Nephron (organoid): ENCODE measurements at regions not wholly inside any gene's neighbourhood (a gene's known extent, or its start where the extent isn't known, plus 50 kb on each side); places are given as distances from the start of the nearest gene placed in this dataset.

ENCODE experiments used
- H3K27ac Mint-ChIP-seq, 3 experiments: 2 replicates each; pipeline ENCODE4 v1.8.0; 2020; ENCODE audit warnings: mixed read lengths in 3 of 3, mild to moderate bottlenecking in 2 of 3, moderate library complexity in 1 of 3
- H3K27me3 Mint-ChIP-seq: 2 replicates; pipeline ENCODE4 v1.8.0; 2021; ENCODE audit warnings: low read depth, mild to moderate bottlenecking, moderate library complexity, mixed read lengths
- H3K36me3 Mint-ChIP-seq: 2 replicates; pipeline ENCODE4 v1.8.0; 2020; ENCODE audit warnings: low read depth, mixed read lengths
- H3K4me1 Mint-ChIP-seq: 2 replicates; pipeline ENCODE4 v1.8.0; 2020; ENCODE audit warnings: mixed read lengths
- H3K4me3 Mint-ChIP-seq, 3 experiments: 2 replicates each; pipeline ENCODE4 v1.8.0; 2020; ENCODE audit warnings: mild to moderate bottlenecking in 3 of 3, mixed read lengths in 3 of 3, moderate library complexity in 2 of 3
- H3K9me3 Mint-ChIP-seq: 2 replicates; pipeline ENCODE4 v1.8.0; 2020; ENCODE audit warnings: mixed read lengths
- CTCF ChIP-seq, 3 experiments: fragments of 200-600 bp; sonication (generic); IDR thresholded peaks; one replicate each; pipeline ENCODE4 v1.5.0; 2021; ENCODE audit warnings: antibody characterized with exemption in 3 of 3; ENCODE audit not compliant: unreplicated experiment in 3 of 3

GRCh38 chr1:238108417-238108816 is 217.7 kb upstream of the ZP4 start:
- Mint-ChIP-seq H3K36me3 (no peaks in the 10 kb centered on the region), H3K9me3 (no peaks in the 10 kb centered on the region), H3K4me1 (no peaks in the 10 kb centered on the region), H3K27me3 (peaks cover 9% of the 10 kb centered on the region), H3K4me3 (no peak overlapping the region), H3K27ac (no peak overlapping the region)
- no peak for TF ChIP-seq CTCF (IDR thresholded peaks at IDR 0.05; ENCODE audit: unreplicated experiment in 3 of 3)

DNA sequence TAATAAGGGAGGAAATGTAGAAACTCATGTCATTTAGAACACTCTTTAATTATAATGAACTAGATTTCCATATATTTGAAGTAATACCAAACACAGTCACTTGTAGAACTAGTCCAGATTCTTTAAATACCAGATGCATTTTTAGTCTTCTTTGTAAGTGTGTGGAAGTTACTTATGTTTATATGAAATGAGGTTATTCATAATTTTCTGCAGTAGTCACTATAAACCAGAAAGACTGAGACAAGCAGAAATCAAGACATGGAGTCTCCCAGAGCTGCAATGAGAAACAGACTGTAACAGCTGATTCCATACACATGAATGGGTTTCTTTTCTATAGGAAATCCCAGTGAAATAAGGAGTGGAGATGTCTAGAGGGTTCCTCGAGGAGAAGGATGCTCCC is 216.6 kb upstream of the ZP4 start:
- Mint-ChIP-seq H3K9me3 (no peaks in the 10 kb centered on the region), H3K4me3 (no peak overlapping the region), H3K27ac (no peak overlapping the region), H3K36me3 (no peaks in the 10 kb centered on the region), H3K27me3 (peaks cover 9% of the 10 kb centered on the region), H3K4me1 (no peaks in the 10 kb centered on the region)
- no peak for TF ChIP-seq CTCF (IDR thresholded peaks at IDR 0.05; ENCODE audit: unreplicated experiment in 3 of 3)

DNA sequence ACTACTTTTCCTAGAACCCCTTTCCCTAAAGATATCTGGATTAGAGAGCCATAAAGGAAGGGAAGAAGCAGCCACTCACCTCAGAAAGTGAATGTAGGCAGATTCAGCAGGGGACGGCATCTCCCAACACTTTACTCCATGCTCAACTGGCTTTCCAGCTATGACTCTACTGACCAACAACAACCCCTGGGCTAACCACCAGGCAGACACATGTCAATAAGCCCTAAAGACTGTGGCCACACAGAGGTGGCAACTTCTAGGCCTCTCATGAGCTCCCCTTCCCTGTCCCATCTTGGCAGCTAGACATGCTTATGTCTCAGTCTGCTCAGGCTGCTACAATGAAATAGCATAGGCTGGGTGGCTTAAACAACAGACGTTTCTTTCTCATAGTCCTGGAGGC is 214.0 kb upstream of the ZP4 start:
- Mint-ChIP-seq H3K4me3 (no peak overlapping the region), H3K9me3 (no peaks in the 10 kb centered on the region), H3K27ac (no peak overlapping the region), H3K4me1 (no peaks in the 10 kb centered on the region), H3K27me3 (peaks cover 9% of the 10 kb centered on the region), H3K36me3 (no peaks in the 10 kb centered on the region)
- no peak for TF ChIP-seq CTCF (IDR thresholded peaks at IDR 0.05; ENCODE audit: unreplicated experiment in 3 of 3)

DNA sequence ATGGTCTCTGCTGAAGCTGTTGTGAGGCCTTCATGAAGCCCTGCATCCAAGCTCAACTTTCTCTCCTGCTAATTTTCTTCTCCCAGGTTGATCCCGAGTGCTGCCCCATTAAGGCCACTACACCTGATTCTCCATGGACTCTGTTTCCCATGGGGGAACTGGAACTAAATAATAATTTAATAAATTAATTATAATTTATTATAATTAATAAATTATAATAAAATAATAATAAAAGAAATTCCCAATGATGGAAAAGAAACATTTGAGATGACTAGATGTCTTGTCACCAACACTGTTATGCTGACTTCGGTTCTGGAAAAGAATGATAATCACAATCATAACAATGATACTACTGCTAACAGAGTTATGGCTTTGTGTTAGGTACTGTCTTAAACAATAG is 211.2 kb upstream of the ZP4 start:
- H3K9me3 Mint-ChIP-seq: no peaks in the 10 kb centered on the region
- TF ChIP-seq CTCF (IDR thresholded peaks at IDR 0.05; ENCODE audit: unreplicated experiment in 3 of 3): no peak

DNA sequence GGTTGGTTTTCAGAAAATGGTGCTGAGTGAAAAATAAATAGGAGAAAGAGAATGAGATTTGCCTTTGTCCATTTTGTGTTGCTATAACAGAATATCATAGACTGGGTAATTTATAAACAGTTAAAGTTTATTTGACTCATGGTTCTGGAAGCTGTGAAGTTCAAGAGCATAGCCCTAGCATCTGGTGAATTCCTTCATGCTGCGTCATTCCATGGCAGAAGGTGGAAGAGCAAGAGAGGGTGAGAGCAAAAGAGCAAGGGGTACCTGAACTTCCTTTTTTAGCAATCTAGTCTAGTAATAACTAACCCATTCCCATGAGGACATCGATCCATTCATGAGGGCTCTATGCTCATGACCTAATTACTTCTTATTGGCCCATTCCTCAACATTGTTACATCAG is 209.1 kb upstream of the ZP4 start:
- H3K36me3 Mint-ChIP-seq: no peaks in the 10 kb centered on the region

More for the DNA sequence above, 211.2 kb upstream of the ZP4 start:
- peaks cover 9% of the 10 kb centered on the region for H3K27me3 Mint-ChIP-seq
- H3K27ac Mint-ChIP-seq: no peak overlapping the region
- no peaks in the 10 kb centered on the region for H3K4me1 Mint-ChIP-seq
- no peaks in the 10 kb centered on the region for H3K36me3 Mint-ChIP-seq
- H3K4me3 Mint-ChIP-seq: no peak overlapping the region

More for the DNA sequence above, 209.1 kb upstream of the ZP4 start:
- no peaks in the 10 kb centered on the region for H3K4me1 Mint-ChIP-seq
- H3K27ac Mint-ChIP-seq: no peak overlapping the region
- no peaks in the 10 kb centered on the region for H3K9me3 Mint-ChIP-seq
- H3K4me3 Mint-ChIP-seq: no peak overlapping the region
- peaks cover 6% of the 10 kb centered on the region for H3K27me3 Mint-ChIP-seq
- TF ChIP-seq CTCF (IDR thresholded peaks at IDR 0.05; ENCODE audit: unreplicated experiment in 3 of 3): no peak
